GM18867 (cell line): ENCODE measurements at regions not wholly inside any gene's neighbourhood (a gene's known extent, or its start where the extent isn't known, plus 50 kb on each side); places are given as distances from the start of the nearest gene placed in this dataset.
A peak's percentile ranks its signal among the peaks of the same experiment; 100 is the strongest.
"Not testable (repeated sequence)": the region's sequence is repeated elsewhere in the genome, so short reads cannot be mapped to it uniquely, and the experiment has no call there.

ENCODE experiments used
- ATAC-seq: cut with Tn5 transposase; IDR thresholded peaks from one replicate; pipeline ENCODE4 v1.9.1; 2021; ENCODE audit warnings: mild to moderate bottlenecking, moderate library complexity; ENCODE audit not compliant: unreplicated experiment

DNA sequence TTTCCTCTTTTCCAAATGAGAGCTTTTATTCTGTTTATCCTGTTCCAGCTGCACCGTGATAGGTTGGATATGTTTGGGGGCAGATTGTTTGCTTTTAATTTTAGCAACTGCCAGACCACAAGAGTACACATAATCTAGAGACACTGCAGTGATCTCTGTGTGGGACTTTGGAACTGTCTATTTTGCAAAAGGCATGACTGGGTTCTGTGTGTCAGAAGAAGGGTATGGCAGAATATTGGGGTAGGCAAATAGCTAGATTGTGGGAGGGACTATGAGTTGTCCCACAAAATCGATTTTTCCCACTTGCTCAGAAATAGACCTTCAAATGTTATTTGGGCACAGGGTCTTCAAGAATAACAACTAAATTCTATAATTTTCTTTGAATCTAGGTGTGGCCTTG is 275.9 kb upstream of the KITLG start:
- ATAC-seq: no peak

DNA sequence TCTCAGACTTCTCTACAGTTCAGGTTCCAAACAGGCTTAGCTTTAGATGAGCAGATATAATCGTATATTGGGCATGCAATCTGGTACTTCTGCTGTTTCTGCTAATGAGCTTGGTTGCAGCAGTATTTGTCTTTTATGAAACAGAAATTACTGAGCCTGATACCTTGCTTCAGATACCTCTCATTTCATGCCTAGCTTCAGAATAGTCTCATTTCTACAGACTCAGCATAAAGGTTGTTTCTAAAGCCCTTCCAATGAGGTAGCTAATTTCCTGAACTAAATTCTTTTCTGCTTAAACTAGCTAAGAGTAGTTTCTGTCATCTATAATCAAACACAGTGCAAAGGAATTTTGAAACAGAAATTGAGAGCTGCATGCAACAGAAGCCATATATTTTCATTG is 275.0 kb upstream of the KITLG start:
- no peak for ATAC-seq

DNA sequence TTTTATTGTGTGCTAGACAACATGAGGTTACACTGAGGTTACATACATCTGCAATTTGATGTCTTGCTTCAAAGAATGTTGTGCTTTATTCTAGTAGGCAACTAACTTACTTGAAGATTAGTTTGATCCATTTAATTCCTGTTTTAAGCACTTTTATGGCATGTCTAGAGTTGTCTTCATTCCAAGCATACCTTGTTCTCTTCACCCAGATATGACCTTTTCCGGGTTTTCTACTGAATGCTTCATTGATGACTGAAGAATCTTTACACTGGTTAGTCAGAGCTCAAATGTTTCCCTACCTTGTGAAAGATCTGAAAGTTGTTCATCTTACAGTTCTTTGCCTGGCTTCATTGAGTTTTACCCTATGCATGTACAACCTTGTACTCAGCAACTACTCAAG is 274.0 kb upstream of the KITLG start:
- ATAC-seq: no peak

DNA sequence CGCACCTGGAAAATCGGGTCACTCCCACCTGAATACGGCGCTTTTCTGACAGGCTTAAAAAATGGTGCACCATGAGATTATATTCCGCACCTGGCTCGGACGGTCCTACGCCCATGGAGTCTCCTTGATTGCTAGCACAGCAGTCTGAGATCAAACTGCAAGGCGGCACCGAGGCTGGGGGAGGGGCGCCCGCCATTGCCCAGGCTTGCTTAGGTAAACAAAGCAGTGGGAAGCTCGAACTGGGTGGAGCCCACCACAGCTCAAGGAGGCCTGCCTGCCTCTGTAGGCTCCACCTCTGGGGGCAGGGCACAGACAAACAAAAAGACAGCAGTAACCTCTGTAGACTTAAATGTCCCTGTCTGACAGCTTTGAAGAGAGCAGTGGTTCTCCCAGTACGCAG is 267.0 kb upstream of the KITLG start:
- ATAC-seq: not testable (repeated sequence)

DNA sequence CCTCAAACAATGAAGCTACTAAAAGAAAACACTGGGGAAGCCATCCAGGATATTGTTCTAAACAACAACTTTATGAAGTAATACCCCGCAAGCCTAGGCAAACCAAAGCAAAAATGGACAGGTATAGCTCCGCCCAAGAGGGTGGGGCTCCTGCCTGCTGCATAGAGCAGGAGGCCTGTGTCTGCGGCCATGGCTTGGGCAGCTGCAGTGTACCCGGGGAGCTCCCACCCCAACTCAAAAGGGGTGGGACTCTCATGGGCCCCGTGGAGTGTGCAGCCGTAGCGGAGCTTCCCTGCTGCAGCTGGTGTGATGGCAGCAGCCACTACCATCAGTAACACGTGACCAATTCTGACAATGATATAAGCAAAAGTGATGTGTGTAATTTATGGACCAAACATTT is 264.2 kb upstream of the KITLG start:
- ATAC-seq: no peak

DNA sequence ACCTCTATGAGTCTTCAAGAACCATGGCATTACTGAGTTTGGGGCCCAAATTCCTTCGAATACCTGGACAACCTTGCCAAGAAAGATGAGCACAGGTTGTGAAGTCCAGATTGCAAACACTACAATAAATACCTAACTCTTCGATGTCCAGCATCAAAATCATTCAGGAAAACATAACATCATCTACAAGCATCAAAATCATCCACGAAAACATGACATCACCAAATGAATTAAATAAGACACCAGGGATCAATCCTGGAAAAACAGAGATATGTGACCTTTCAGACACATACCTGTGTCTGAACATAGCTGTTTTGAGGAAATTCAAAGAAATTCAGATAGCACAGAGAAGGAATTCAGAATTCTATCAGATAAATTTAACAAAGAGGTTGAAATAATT is 262.0 kb upstream of the KITLG start:
- ATAC-seq: no peak

DNA sequence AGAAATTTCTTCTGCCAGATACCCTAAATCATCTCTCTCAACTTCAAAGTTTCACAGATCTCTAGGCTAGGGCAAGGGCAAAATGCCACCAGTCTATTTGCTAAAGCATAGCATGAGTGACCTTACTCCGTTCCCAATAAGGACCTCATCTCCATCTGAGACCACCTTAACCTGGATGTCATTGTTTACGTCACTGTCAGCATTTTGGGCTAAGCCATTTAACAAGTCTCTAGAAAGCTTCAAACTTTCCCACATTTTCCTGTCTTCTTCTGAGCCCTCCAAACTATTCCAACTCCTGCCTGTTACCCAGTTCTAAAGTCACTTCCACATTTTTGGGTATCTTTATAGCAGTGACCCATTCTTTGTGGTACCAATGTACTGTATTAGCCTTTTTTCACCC is 259.2 kb upstream of the KITLG start:
- no peak for ATAC-seq

DNA sequence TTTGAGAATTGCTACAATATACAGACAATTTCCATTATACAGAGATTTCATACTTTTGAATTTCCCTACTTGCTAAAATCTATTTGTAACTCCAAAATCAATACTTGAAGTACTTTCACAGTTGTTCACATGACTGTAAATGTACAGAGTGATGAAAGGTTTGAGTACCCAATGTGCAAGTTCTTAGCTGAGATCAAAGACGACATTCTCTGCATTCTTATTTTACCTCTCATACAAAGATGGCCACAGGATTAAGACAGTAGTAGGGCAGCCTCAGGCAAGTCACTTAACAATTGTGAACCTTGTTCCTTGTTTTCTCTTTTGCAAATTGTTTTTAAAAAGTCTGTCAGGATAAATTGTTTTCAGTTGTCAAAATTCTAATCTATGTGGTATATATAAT is 255.9 kb upstream of the KITLG start:
- no peak for ATAC-seq

DNA sequence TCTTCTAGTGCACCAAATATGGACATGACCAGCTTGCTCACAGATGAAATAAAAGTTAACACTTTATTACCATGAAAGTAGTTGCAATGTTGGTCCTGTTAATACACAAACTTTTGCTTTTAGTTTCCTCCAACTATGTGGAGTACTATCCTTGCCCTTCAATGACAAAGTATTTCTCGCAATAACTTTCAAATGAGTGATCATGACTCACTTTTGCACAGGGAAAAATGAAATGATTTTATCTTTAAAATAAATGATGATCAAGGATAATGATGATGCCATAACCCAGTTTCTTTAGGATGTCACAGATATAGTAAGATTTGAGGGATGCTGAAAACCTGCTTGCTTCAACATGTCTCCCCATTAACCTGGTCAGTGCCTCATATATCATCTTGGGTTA is 254.0 kb upstream of the KITLG start:
- ATAC-seq: no peak

DNA sequence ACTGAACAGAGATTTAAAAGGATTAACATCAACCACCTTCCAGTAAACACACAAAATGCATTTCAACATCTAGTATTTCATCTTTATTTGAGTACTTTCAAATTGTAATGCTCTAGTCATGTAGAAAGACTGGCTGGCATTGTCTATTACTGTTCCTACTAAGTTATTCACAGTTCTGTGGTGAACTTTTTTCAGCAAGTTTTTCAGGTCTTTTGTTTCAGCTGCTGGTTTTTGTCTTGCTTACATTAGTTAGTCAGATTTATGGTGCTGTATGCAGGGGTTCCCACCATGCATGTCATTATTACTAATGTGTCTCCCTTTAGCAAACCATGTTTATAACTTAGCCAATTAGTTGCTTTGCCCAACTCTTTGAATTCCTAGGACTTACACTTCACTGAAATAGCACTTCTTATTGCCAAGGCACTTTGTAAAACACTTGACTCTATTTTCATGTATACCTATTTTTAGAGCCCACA is 253.4 kb upstream of the KITLG start:
- ATAC-seq: no peak

DNA sequence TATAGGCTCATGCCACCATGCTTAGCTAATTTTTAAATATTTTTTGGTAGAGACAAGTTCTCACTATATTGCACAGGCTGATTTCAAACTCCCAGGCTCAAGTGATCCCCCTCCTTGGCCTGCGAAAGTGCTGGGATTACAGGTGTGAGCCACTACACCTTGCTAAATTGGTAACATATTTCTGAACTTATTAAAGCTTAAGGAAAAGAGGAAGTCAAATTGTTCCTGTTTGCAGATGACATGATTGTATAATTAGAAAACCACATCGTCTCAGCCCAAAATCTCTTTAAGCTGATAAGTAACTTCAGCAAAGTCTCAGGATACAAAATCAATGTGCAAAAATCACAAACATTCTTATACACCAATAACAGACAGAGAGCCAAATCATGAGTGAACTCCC is 248.3 kb upstream of the KITLG start:
- not testable (repeated sequence) for ATAC-seq

DNA sequence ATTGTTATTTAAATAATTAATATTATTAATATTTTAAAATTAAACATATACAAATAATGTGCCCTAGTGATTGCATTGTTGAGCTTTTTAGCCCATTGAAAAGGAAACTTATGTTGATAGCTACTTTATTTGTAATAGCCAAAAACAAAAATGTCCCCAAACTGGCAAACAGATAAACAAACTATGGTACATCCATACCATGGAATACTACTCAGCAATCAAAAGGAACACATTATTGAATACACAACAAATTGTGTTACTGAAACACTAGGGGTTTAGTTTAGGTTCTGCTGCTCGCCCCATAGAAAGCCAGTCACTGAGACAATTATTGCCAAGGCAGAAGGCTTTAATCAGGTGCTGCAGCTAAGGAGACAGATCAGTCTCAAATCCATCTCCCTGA is 239.7 kb upstream of the KITLG start:
- no peak for ATAC-seq

DNA sequence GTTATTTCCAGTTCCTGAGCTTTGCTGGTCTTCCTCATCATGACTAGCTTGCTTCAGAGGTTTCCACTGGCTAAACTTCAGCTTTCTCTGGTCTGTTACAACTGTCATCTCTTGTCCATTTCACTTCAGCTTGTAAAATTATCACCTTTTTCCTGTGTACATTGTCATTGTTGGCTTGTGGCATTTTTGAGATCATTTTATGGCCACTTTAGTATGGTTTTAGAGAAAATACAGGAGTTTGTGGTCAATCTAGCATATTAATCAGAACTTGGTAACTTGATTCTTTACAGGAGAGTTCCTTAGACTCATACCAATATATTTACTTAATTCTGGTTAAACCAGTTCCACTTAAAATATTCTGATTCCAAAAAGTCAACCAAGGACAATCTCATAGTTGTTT is 235.9 kb upstream of the KITLG start:
- ATAC-seq: no peak

DNA sequence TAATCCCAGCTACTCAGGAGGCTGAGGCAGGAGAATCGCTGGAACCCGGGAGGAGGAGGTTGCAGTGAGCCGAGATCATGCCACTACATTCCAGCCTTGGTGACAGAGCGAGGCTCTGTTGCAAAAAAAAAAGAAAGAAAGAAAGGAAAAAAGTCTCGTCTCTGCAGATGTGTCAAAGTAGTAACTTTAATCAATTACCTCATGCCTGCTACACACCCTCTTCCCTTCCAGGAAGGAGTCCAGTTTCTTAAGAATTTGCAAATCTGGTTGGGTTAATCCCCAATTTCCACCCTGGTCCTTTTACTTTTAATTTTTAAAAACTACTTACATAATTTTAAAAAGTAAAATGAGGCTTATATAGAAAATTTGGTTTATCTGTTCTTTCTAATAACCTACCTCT is 234.5 kb upstream of the KITLG start:
- no peak for ATAC-seq

DNA sequence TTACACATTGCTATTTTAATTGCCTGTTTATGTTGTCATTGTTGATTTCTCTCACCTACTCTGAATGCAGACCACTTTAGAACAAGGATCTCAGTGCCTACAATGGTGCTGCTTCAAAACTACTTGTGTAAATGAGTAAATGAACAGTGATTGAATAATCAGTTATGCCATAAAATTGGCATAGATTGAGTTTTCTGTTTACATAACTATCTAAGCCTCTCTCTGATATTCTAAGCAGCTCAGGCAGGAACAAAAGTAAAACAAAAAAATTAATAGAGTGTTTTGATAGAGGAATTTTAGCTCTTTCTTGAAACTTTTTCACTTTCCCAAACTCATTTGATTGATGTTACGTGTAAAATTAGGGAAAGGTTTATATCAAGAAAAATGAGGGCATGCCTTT is 232.3 kb upstream of the KITLG start:
- ATAC-seq: no peak

DNA sequence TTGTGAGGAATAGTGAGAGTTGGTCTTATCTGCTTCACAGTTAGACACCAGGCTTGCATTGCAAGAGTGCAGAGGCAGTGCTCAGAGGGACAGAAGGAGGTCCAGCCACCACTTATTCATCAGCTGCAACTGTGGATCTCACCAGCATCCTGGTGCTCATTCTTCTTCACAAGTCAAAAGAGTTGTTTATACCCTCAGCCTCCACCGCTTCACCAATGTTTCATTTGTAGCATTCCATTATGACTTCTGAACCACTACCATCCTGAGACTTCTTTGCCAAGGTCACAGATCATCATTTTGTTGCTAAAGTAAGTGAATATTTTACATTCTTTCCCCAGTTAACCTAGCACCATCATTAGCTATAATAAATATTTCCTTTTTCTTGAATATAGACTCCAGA is 230.5 kb upstream of the KITLG start:
- ATAC-seq: no peak

DNA sequence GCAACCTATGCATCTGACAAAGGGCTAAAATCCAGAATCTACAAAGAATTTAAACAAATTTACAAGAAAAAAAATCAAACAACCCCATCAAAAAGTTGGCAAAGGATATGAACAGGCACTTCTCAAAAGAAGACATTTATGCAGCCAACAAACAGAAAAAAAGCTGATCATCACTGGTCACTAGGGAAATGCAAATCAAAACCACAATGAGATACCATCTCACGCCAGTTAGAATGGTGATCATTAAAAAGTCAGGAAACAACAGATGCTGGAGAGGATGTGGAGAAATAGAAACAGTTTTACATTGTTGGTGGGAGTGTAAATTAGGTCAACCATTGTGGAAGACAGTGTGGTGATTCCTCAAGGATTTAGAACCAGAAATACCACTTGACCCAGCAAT is 229.6 kb upstream of the KITLG start:
- ATAC-seq: not testable (repeated sequence)

DNA sequence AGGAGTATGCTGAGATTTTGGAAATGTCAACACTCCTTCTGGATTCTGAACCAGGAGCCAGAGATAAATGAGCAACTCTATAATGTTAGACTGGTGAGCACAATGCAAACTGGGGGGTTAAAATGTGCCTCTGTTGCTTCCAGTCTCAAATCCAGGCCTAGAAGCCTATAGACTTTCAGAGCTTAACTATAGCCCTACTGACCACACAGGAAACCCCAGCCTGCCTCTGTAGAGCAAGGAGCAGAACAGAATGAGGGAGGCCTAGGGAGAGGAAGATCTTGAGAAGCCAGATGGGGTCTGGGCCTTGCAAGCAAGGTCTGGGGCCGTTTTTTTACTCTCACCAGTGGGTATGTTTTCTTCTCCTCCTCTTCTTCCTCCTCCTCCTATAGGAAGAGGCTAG is 225.4 kb upstream of the KITLG start:
- ATAC-seq: no peak

DNA sequence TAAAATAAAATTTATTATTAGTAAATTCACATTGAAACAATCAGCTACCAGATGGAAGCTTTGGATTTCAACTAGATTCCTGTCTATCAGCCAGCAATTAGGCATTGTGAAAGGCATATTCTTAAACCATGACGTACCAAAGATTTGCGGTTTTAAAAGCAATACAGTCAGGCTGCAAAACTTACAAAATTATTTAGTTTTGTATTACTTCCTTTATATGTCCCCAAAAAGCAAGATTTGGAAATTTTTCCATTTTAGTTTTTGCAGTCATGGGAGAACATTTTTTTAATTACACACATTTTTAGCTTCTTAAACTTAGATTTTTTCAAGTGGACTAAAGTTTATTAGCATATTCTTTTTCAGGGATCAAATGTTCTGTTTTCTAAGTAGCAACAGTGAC is 225.0 kb upstream of the KITLG start:
- ATAC-seq: no peak

DNA sequence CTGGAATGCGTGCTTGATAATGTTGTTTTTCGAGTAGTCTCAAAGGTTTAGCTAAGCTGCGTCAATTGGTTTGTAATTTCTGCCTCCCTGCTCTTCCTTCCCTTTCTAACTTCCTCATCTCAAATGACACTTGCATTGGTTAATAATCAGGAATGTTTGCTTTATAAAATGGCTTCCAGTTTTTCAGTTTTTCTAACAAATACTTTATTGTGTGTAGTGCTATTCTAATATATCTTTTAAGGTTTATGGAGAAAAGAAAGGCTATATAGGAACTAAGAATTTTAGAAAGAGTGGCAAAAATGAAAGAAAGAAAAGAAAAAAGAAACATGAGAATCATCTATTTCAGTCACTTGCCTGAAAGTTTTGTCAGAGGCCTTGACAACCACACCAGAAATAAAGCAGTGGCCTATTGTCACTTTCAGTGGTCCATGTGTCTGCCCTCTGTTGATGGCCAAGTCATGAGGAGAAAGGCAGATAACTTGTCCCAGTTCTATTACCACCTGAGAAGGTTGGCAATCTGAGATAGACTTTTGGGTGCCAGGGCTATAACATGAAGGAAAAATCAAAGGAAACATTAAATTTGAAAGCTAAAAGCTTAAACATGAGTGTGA is 221.9 kb upstream of the KITLG start:
- ATAC-seq: peak; percentile 73

DNA sequence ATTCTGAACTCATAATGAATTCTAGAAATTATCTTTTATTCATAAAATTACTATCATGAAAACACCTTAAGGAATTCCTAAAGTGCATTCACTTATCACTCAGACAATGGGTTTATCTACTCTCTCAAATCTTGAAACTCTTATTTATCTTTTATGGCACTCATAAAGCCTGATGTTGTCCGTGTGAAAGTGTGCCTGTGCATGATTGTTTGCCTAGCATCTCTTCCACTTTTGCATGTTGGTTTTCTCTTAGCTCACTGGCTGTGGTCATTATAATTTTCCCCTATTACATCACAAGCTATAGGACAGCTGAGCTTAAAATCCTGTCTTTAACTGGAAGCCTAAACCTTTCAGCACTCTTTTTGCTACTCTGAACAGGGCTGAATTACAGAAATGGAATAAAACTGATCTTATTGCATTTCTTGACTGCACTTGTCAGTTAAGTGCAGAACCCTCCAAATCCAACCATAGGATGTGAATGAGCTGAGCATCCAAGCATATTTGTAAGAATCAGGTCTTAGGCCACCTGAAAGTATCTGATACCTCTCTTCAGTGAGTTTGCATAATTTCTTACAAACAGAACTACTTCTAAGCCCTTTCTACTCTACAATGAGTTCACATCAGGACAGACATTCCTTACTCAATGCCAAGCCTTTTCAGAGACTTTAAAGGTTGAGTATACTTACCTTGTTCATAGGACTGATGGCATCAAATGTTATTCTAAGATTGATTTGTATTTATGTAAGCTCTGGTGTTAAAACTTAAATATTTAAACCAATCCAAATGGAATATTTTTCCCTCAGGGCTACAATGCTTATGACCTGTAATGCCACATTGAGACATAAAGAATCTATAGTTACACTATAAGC is 221.2 kb upstream of the KITLG start:
- peak; percentile 51 for ATAC-seq

DNA sequence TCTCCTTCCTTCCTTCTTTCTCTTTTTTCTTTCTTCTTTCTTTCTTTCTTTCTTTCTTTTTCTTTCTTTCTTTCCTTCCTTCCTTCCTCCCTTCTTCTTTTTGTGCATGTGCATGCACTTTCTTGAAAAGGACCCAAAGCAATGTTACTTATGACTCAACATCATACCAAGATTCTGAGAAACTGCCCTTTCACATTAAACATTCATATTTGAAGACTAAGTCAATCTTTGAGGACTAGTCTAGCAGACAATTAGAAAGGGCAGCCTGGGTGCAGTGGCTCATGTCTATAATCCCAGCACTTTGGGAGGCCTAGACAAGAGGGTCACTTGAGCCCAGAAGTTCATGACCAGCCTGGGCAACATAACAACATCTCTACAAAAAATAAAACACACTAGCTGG is 212.8 kb upstream of the KITLG start:
- ATAC-seq: no peak

DNA sequence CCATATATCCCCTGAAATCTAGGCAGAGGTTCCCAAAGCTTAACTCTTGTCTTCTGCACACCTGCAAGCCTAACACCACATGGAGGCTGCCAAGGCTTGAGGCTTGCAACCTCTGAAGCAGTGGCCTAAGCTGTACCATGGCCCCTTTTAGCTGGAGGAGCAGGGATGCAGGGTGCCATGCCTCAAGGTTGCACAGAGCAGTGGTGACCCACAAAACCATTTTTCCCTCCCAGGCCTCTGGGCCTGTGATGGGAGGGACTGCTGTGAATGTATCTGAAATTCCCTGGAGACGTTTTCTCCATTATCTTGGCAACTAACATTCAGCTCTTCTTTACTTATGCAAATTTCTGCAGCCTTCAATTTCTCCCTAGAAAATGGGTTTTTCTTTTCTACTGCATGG is 210.0 kb upstream of the KITLG start:
- ATAC-seq: no peak
